HG03439 (cell line): ENCODE measurements at regions not wholly inside any gene's neighbourhood (a gene's known extent, or its start where the extent isn't known, plus 50 kb on each side); places are given as distances from the start of the nearest gene placed in this dataset.

Source experiments
- ATAC-seq: cut with Tn5 transposase; IDR thresholded peaks from one replicate; pipeline ENCODE4 v1.9.1; 2021; ENCODE audit warnings: mild to moderate bottlenecking, moderate library complexity; ENCODE audit not compliant: unreplicated experiment

DNA sequence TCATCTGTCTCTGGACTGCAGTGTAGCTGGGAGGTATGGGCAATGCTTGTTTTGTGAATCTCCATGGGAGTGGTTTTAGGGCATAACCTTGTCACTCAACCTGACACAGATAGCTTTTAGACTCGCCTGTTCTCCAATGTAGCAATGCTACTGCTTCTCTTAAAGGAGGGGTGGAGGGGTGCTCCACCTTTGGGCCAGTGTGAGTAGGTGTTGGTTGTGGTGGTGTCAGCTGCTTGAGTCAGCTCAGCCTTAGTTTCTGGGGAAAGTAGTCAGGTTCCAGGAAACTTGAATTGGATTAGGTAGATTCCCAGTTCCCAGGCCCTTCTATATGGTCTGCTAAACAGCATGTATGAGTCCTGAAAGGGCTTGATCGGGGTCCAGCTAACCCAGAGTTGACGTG is 91.1 kb upstream of the PLPPR1 start:
- ATAC-seq = no peak

DNA sequence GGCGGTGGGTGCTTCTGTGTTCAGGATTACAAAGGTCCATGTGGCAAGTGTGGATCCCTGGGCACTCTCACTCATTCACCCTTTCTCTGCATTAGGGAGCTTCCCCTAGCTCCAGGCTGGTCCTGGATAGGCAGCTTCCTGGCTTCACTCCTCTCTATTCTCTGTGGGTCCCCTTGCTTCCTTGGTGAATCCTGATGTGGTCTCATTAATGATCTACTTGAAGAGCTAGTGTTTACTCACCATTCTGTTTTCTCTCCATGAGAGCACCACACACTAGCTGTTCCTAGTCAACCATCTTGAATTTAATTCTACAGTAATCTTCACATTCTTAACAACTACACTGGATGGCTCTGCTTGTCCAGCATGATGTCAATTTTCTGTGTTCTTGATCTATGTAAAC is 90.0 kb upstream of the PLPPR1 start:
- no peak for ATAC-seq

DNA sequence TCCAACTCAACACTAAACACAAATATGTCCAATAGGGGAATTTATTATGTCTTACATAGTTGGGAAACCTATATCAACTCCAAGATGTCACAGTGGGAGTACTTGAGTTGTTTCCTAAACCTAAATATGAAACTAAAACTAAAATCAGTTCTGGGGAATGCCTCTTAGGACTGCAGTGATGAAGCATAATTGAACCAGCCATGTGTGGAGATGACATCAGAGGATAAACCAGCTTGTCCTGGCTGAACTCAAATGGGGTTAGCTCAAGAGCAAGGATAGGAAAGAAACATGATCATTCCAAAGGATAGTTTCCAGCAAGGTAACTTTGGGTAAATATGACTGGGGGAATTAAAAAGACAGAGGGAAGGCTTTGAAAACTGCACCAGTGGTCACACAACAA is 88.9 kb upstream of the PLPPR1 start:
- no peak for ATAC-seq

DNA sequence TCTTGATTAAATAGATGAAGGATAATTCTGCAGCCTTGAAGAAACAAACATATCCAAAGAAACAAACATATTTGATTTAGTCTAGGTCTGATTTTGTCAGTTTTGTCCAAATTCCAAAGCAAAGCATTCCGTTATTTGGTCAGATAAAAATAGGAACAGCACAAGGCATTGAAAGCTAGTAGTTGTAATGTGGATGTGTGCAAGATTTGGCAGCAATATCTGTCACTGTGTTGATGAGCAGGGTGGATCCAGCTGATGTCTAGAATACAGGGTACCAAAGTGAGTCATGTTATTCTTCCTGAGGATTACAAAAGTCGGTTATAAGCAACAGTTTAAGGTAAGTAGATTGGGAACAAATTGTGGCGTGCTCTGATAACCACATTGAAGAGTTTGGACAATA is 69.3 kb upstream of the PLPPR1 start:
- no peak for ATAC-seq
